ENCODE measurements at regions not wholly inside any gene's neighbourhood (a gene's known extent, or its start where the extent isn't known, plus 50 kb on each side); places are given as distances from the start of the nearest gene placed in this dataset.
"Not testable (repeated sequence)": the region's sequence is repeated elsewhere in the genome, so short reads cannot be mapped to it uniquely, and the experiment has no call there.

GRCh38 chr2:208595386-208596275 is 189.0 kb downstream of the PTH2R start:
- no peak for DNase-seq (ENCODE audit: low read depth, low spot score)
- H3K4me3 ChIP-seq (ENCODE audit: low read length): no peak overlapping the region

- H3K4me3 ChIP-seq (ENCODE audit: low read length): no peak overlapping the region
- no peak for DNase-seq (ENCODE audit: low read depth, low spot score)
Observed at GRCh38 chr2:208607694-208608093, 201.1 kb downstream of the PTH2R start.

GRCh38 chr2:208608122-208608835 is 201.7 kb downstream of the PTH2R start:
- no peak overlapping the region for H3K4me3 ChIP-seq (ENCODE audit: low read length)
- no peak for DNase-seq (ENCODE audit: low read depth, low spot score)

- DNase-seq (ENCODE audit: low read depth, low spot score): no peak
- H3K4me3 ChIP-seq (ENCODE audit: low read length): no peak overlapping the region
Observed at GRCh38 chr2:208609166-208609804, 202.7 kb downstream of the PTH2R start.

- not testable (repeated sequence) for DNase-seq (ENCODE audit: low read depth, low spot score); H3K4me3 ChIP-seq (ENCODE audit: low read length)
Observed at GRCh38 chr2:208615675-208616074, 209.1 kb downstream of the PTH2R start.

GRCh38 chr2:208618220-208618619 is 211.6 kb downstream of the PTH2R start:
- DNase-seq (ENCODE audit: low read depth, low spot score): no peak
- H3K4me3 ChIP-seq (ENCODE audit: low read length): no peak overlapping the region

GRCh38 chr2:208619993-208620392 is 213.4 kb downstream of the PTH2R start:
- no peak overlapping the region for H3K4me3 ChIP-seq (ENCODE audit: low read length)
- DNase-seq (ENCODE audit: low read depth, low spot score): no peak

GRCh38 chr2:208620487-208620978 is 213.9 kb downstream of the PTH2R start:
- H3K4me3 ChIP-seq (ENCODE audit: low read length): no peak overlapping the region
- no peak for DNase-seq (ENCODE audit: low read depth, low spot score)

GRCh38 chr2:208627110-208627884 is 220.7 kb downstream of the PTH2R start:
- DNase-seq (ENCODE audit: low read depth, low spot score): no peak
- H3K4me3 ChIP-seq (ENCODE audit: low read length): no peak overlapping the region

- H3K4me3 ChIP-seq (ENCODE audit: low read length): no peak overlapping the region
- DNase-seq (ENCODE audit: low read depth, low spot score): no peak
Observed at GRCh38 chr2:208627916-208628315, 221.3 kb downstream of the PTH2R start.

- no peak overlapping the region for H3K4me3 ChIP-seq (ENCODE audit: low read length)
- no peak for DNase-seq (ENCODE audit: low read depth, low spot score)
Observed at GRCh38 chr2:208638059-208638458, 231.5 kb downstream of the PTH2R start.

GRCh38 chr2:208642125-208642779 is 235.7 kb downstream of the PTH2R start:
- DNase-seq (ENCODE audit: low read depth, low spot score): no peak

GRCh38 chr2:208643145-208643544 is 236.6 kb downstream of the PTH2R start:
- no peak for DNase-seq (ENCODE audit: low read depth, low spot score)
- no peak overlapping the region for H3K4me3 ChIP-seq (ENCODE audit: low read length)

More at GRCh38 chr2:208642125-208642779, 235.7 kb downstream of the PTH2R start:
- no peak overlapping the region for H3K4me3 ChIP-seq (ENCODE audit: low read length)

GRCh38 chr2:208645226-208645625 is 238.6 kb downstream of the PTH2R start:
- no peak for DNase-seq (ENCODE audit: low read depth, low spot score)
- no peak overlapping the region for H3K4me3 ChIP-seq (ENCODE audit: low read length)

- DNase-seq (ENCODE audit: low read depth, low spot score): no peak
- H3K4me3 ChIP-seq (ENCODE audit: low read length): no peak overlapping the region
Observed at GRCh38 chr2:208648368-208648767, 241.8 kb downstream of the PTH2R start.

GRCh38 chr2:208653383-208653782 is 246.8 kb downstream of the PTH2R start:
- H3K4me3 ChIP-seq (ENCODE audit: low read length): no peak overlapping the region
- no peak for DNase-seq (ENCODE audit: low read depth, low spot score)

GRCh38 chr2:208654056-208654455 is 247.5 kb downstream of the PTH2R start:
- DNase-seq (ENCODE audit: low read depth, low spot score): no peak
- no peak overlapping the region for H3K4me3 ChIP-seq (ENCODE audit: low read length)

GRCh38 chr2:208657468-208657867 is 250.9 kb downstream of the PTH2R start:
- DNase-seq (ENCODE audit: low read depth, low spot score): no peak
- no peak overlapping the region for H3K4me3 ChIP-seq (ENCODE audit: low read length)

GRCh38 chr2:208669394-208669793 is 262.8 kb downstream of the PTH2R start:
- DNase-seq (ENCODE audit: low read depth, low spot score): no peak
- H3K4me3 ChIP-seq (ENCODE audit: low read length): no peak overlapping the region

Data from Jurkat, Clone E6-1 (cell line).